Tibial nerve (tissue), 4 donors: ENCODE measurements at regions not wholly inside any gene's neighbourhood (a gene's known extent, or its start where the extent isn't known, plus 50 kb on each side); places are given as distances from the start of the nearest gene placed in this dataset.

Experiments
- DNase-seq, 2 donors: peaks; one replicate each; pipeline ENCODE4 v3.0.0-alpha.2; 2019; ENCODE audit warnings: low spot score in 2 of 2
- H3K27ac ChIP-seq, 4 donors: fragments of 200-600 bp; sonication (generic) in 3 of 4; one replicate each; pipeline ENCODE4 v1.5.1; 2017 to 2019; ENCODE audit warnings: mild to moderate bottlenecking in 1 of 4
- H3K27me3 ChIP-seq, 2 donors: fragments of 200-600 bp; sonication (generic) in 1 of 2; one replicate each; pipeline versions ENCODE4 v1.5.1 to v1.6.0; 2017 to 2019
- H3K36me3 ChIP-seq, 3 donors: fragments of 200-600 bp; sonication (generic); one replicate each; pipeline ENCODE4 v1.5.1; 2018 to 2019
- H3K4me1 ChIP-seq, 4 donors: fragments of 200-600 bp; sonication (generic) in 3 of 4; one replicate each; pipeline ENCODE4 v1.5.1; 2017 to 2019
- H3K4me3 ChIP-seq, 4 donors: fragments of 200-600 bp; sonication (generic) in 3 of 4; one replicate each; pipeline ENCODE4 v1.5.1; 2017 to 2019; ENCODE audit warnings: mild to moderate bottlenecking in 1 of 4, moderate library complexity in 1 of 4
- H3K9me3 ChIP-seq, 4 donors: fragments of 200-600 bp; sonication (generic) in 3 of 4; one replicate each; pipeline ENCODE4 v1.5.1; 2017 to 2019
- CTCF ChIP-seq, 5 experiments: fragments of 200-600 bp in 3 of 5; fragments of 450-650 bp in 2 of 5; sonication (generic) in 3 of 5; IDR thresholded peaks; one replicate each; pipeline ENCODE4 v1.5.1; 2016 to 2019; ENCODE audit warnings: antibody characterized with exemption in 5 of 5, mild to moderate bottlenecking in 3 of 5, moderate library complexity in 2 of 5
- EP300 ChIP-seq, 2 donors: sonication (generic); formaldehyde crosslinking; IDR thresholded peaks; one replicate each; pipeline ENCODE4 v1.6.1; 2017; ENCODE audit warnings: antibody characterized with exemption in 2 of 2, mild to moderate bottlenecking in 1 of 2
- POLR2A ChIP-seq, 2 donors: fragments of 450-650 bp; IDR thresholded peaks; one replicate each; pipeline ENCODE4 v1.6.1; 2017; ENCODE audit warnings: antibody characterized with exemption in 2 of 2, mild to moderate bottlenecking in 2 of 2, moderate library complexity in 2 of 2
- WGBS, 2 donors: methylation state at CpG; one replicate each; pipeline ENCODE4 v1.1.5; 2018; 5-methylcytosine and 5-hydroxymethylcytosine counted together

GRCh38 chrX:54615109-54615508 is 85.1 kb downstream of the GNL3L start:
- WGBS, 2 donors: 88 to 100% methylated on average over 1 of the region's 1 CpG

GRCh38 chrX:54633641-54634040 is 103.6 kb downstream of the GNL3L start:
- Histone ChIP-seq H3K4me3 (no peak overlapping the region), H3K4me1 (no peaks in the 10 kb centered on the region), H3K36me3 (no peaks in the 10 kb centered on the region), H3K27ac (no peak overlapping the region), H3K27me3 (no peaks in the 10 kb centered on the region), H3K9me3 (peaks cover 0 to 7% (median 0%) of the 10 kb centered on the region in 4 donors)
- 48 to 69% methylated on average over 3 of the region's 3 CpGs for WGBS, 2 donors
- DNase-seq: no peak
- TF ChIP-seq CTCF (IDR thresholded peaks at IDR 0.05): no peak
- TF ChIP-seq POLR2A (IDR thresholded peaks at IDR 0.05): no peak
- TF ChIP-seq EP300 (IDR thresholded peaks at IDR 0.05): no peak

More at GRCh38 chrX:54615109-54615508, 85.1 kb downstream of the GNL3L start:
- Histone ChIP-seq H3K27me3 (no peaks in the 10 kb centered on the region), H3K4me1 (no peaks in the 10 kb centered on the region), H3K9me3 (no peaks in the 10 kb centered on the region), H3K4me3 (no peak overlapping the region), H3K27ac (no peak overlapping the region), H3K36me3 (no peaks in the 10 kb centered on the region)
- TF ChIP-seq CTCF (IDR thresholded peaks at IDR 0.05) (no peak), POLR2A (IDR thresholded peaks at IDR 0.05) (no peak), EP300 (IDR thresholded peaks at IDR 0.05) (no peak)
- no peak for DNase-seq

- no peak for TF ChIP-seq EP300 (IDR thresholded peaks at IDR 0.05)
- no peak for TF ChIP-seq CTCF (IDR thresholded peaks at IDR 0.05)
- TF ChIP-seq POLR2A (IDR thresholded peaks at IDR 0.05): no peak
- no peak for DNase-seq
- 33 to 55% methylated on average over 3 of the region's 3 CpGs for WGBS, 2 donors
Observed at GRCh38 chrX:54639018-54639345, 109.0 kb downstream of the GNL3L start.

GRCh38 chrX:54639346-54640102 is 109.5 kb downstream of the GNL3L start:
- no peaks in the 10 kb centered on the region for H3K9me3 ChIP-seq
- H3K36me3 ChIP-seq: no peaks in the 10 kb centered on the region
- 1 to 44% methylated on average over 44 to 47 of the region's 47 CpGs for WGBS, 2 donors
- TF ChIP-seq CTCF (IDR thresholded peaks at IDR 0.05) (peak; percentile 44 to 78 (median 56)), EP300 (IDR thresholded peaks at IDR 0.05) (peak; percentile 55 to 92), POLR2A (IDR thresholded peaks at IDR 0.05) (peak; percentile 13 to 69)
- H3K27me3 ChIP-seq: no peaks in the 10 kb centered on the region
- H3K4me3 ChIP-seq: peak overlapping the region; percentile 30 to 53 (median 34)
- H3K27ac ChIP-seq: peak overlapping the region; percentile 79 to 95 (median 88)
- no peaks in the 10 kb centered on the region for H3K4me1 ChIP-seq
- peak; percentile 89 to 92 for DNase-seq

More at GRCh38 chrX:54639018-54639345, 109.0 kb downstream of the GNL3L start:
- no peaks in the 10 kb centered on the region for H3K27me3 ChIP-seq
- H3K4me3 ChIP-seq: peak overlapping the region; percentile 30 to 53 (median 34)
- no peaks in the 10 kb centered on the region for H3K36me3 ChIP-seq
- no peaks in the 10 kb centered on the region for H3K4me1 ChIP-seq
- H3K27ac ChIP-seq: peak overlapping the region; percentile 79 to 95 (median 88)
- no peaks in the 10 kb centered on the region for H3K9me3 ChIP-seq

- Histone ChIP-seq H3K4me3 (peak overlapping the region in 3 of 4 donors; percentile 32 to 53 (median 37)), H3K27me3 (no peaks in the 10 kb centered on the region), H3K36me3 (no peaks in the 10 kb centered on the region), H3K27ac (peak overlapping the region; percentile 79 to 95 (median 88)), H3K4me1 (no peaks in the 10 kb centered on the region), H3K9me3 (no peaks in the 10 kb centered on the region)
- WGBS, 2 donors: 15 to 45% methylated on average over 6 of the region's 6 CpGs
- TF ChIP-seq EP300 (IDR thresholded peaks at IDR 0.05): no peak
- TF ChIP-seq CTCF (IDR thresholded peaks at IDR 0.05): peak in 1 of 5 experiments; percentile 7
- DNase-seq: no peak
Observed at GRCh38 chrX:54640103-54640690, 110.2 kb downstream of the GNL3L start.
